SH-SY5Y (cell line): ENCODE measurements at regions not wholly inside any gene's neighbourhood (a gene's known extent, or its start where the extent isn't known, plus 50 kb on each side); places are given as distances from the start of the nearest gene placed in this dataset.
A peak's percentile ranks its signal among the peaks of the same experiment; 100 is the strongest.

Experiments used
- GATA2 ChIP-seq: IDR thresholded peaks from 2 replicates; pipeline ENCODE4 v1.6.1; 2011; ENCODE audit warnings: mild to moderate bottlenecking, low read depth, low read length
- GATA3 ChIP-seq: IDR thresholded peaks from 2 replicates; pipeline ENCODE4 v1.6.1; 2011; ENCODE audit warnings: low read depth, mild to moderate bottlenecking, low read length, moderate library complexity

- no peak for TF ChIP-seq GATA2
- no peak for TF ChIP-seq GATA3
These were observed 1289.6 kb upstream of the TENM3 start for GRCh38 chr4:180953572-180953971.

- TF ChIP-seq GATA3 (no peak), GATA2 (no peak; the same call in none of the 2 replicates)
These were observed 1282.3 kb upstream of the TENM3 start for GRCh38 chr4:180960743-180961401.

GRCh38 chr4:180962268-180962667, 1280.9 kb upstream of the TENM3 start:
- TF ChIP-seq GATA2 (no peak), GATA3 (no peak)

GRCh38 chr4:180966312-180966711, 1276.9 kb upstream of the TENM3 start:
- no peak for TF ChIP-seq GATA2

DNA sequence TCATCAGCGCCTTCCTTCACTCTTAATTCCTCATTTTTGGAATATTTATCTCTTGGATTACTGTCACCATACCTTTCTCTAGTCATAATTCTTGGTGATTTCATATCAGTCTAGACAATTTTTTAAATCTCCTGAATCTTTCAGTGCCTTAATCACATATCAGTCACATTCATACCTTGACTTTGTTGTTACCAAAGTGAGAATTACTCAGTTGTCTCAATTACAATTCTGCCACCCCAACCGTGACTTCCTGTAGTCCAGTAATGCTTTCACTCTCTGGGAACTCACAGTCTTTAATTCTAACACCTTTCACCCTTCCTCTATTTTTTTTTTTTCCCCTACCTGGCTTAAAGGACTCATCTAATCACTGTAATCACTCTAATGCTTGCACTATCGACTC, 1275.3 kb upstream of the TENM3 start:
- TF ChIP-seq GATA3: no peak
- no peak for TF ChIP-seq GATA2

- TF ChIP-seq GATA3: no peak
- TF ChIP-seq GATA2: no peak
These were observed 1269.3 kb upstream of the TENM3 start for GRCh38 chr4:180973894-180974293.

GRCh38 chr4:180990931-180991330, 1252.3 kb upstream of the TENM3 start:
- TF ChIP-seq GATA2: no peak
- TF ChIP-seq GATA3: no peak

GRCh38 chr4:180993244-180993836, 1249.9 kb upstream of the TENM3 start:
- TF ChIP-seq GATA3: no peak
- no peak for TF ChIP-seq GATA2

DNA sequence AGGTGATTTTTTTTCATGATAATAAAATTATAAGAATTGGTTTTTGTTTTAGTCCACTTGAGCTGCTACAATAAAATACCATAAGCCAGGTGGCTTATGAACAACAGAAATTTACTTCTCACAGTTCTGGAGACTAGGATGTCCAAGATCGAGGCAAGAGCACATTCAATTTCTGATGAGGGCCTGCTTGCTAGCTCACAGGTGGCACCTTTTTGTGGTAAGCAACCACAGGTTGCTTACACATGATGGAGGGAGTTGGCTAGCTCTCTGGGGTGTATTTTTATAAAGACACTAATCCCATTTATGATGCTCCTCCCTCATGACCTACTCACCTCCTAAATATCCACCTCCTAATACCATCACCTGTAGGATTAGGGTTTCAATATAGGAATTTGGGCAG, 1248.5 kb upstream of the TENM3 start:
- no peak for TF ChIP-seq GATA3
- TF ChIP-seq GATA2: no peak

DNA sequence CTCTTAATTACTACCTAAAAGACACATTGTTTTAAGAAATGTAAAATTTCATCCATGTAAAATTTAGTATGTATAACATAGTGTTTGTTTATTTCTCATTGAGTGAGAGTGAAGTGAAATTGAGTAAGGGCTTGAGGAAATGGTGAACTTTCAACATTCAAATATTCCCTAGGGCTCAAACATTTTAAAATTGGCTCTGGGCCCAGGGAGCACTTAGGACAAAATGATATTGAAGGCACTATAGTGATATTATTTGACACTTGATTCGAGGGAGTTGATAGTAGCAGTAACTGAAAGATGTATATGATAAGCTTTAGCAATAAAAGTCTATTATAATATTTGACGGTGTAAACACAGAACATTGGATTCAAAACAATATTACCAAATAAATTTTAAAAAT, 1244.0 kb upstream of the TENM3 start:
- TF ChIP-seq GATA2 (peak; percentile 55), GATA3 (peak; percentile 84)

DNA sequence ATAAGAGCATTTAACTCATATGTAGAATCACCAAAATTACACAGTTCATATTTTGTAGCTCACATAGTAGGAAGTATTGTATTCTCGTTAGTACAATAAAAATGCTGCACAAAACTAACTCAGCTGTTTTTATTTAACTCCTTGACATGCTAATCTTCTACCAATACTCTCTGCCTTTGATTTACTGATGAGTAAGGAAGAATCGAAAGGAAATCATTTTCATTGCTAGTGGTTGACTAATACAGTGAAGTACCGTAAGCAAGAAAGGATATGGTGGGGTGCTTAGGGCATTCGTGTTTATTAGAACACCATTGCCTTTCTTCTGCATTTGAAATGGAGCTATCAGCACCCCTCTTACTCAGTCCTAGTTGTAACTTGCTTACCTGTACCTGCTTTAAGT, 1239.1 kb upstream of the TENM3 start:
- TF ChIP-seq GATA3: no peak
- TF ChIP-seq GATA2: no peak

GRCh38 chr4:181006499-181007260, 1236.5 kb upstream of the TENM3 start:
- TF ChIP-seq GATA2 (no peak), GATA3 (no peak)

GRCh38 chr4:181007751-181008150, 1235.5 kb upstream of the TENM3 start:
- TF ChIP-seq GATA2: no peak
- no peak for TF ChIP-seq GATA3

DNA sequence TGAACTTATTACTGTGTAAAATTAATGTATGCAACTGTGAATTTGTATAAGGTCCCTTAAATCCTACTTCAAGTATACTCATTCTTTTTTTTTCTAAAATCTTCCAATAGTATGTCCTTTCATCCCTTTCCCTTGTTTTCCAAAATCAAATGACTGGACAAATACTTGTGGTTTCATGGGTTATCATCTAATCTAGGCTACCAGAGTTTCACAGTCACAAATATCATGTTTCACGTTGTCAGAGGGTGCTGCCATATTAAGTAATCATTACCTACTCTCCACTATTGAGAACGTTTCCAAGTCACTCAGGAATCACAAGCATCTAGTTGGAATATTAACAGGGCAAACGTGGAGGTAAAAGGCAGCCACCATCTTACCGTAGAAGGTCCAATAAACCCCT, 1235.0 kb upstream of the TENM3 start:
- TF ChIP-seq GATA3: no peak
- no peak for TF ChIP-seq GATA2

GRCh38 chr4:181013162-181013561, 1230.0 kb upstream of the TENM3 start:
- TF ChIP-seq GATA2 (no peak), GATA3 (no peak)

GRCh38 chr4:181017038-181017437, 1226.2 kb upstream of the TENM3 start:
- no peak for TF ChIP-seq GATA3
- TF ChIP-seq GATA2: no peak
